ENCODE measurements at regions not wholly inside any gene's neighbourhood (a gene's known extent, or its start where the extent isn't known, plus 50 kb on each side); places are given as distances from the start of the nearest gene placed in this dataset.
"Not testable (repeated sequence)": the region's sequence is repeated elsewhere in the genome, so short reads cannot be mapped to it uniquely, and the experiment has no call there.

DNA sequence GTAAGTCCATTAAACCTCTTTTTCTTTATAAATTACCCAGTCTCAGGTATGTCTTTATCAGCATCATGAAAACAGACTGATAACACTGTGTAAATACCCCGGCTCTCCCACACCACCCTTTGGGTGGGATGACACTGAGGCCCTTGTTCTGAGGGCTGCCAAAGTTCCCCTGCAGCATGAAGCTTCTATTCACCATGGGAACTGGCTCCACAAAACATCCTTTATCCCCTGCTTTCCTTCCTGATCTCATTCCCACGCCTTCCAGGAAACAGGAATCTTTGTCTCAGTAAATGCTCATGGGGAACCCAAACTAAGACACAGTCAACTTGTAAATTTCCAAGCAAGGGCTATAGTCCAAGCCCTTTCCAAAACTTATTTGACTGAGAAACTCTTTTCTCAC lies 88.4 kb downstream of the ABCC12 start:
- H3K27ac ChIP-seq, result no peak overlapping the region
- no peak overlapping the region for H3K4me3 ChIP-seq
- no peaks in the 10 kb centered on the region for H3K9me3 ChIP-seq
- intact Hi-C loops (cut with DNase I), result no loop called here
- no peaks in the 10 kb centered on the region for H3K27me3 ChIP-seq
- TF ChIP-seq, protein P1, sequence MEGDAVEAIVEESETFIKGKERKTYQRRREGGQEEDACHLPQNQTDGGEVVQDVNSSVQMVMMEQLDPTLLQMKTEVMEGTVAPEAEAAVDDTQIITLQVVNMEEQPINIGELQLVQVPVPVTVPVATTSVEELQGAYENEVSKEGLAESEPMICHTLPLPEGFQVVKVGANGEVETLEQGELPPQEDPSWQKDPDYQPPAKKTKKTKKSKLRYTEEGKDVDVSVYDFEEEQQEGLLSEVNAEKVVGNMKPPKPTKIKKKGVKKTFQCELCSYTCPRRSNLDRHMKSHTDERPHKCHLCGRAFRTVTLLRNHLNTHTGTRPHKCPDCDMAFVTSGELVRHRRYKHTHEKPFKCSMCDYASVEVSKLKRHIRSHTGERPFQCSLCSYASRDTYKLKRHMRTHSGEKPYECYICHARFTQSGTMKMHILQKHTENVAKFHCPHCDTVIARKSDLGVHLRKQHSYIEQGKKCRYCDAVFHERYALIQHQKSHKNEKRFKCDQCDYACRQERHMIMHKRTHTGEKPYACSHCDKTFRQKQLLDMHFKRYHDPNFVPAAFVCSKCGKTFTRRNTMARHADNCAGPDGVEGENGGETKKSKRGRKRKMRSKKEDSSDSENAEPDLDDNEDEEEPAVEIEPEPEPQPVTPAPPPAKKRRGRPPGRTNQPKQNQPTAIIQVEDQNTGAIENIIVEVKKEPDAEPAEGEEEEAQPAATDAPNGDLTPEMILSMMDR (IDR thresholded peaks at IDR 0.05), result no peak
- no peaks in the 10 kb centered on the region for H3K4me1 ChIP-seq
- no peak for ATAC-seq
- H3K36me3 ChIP-seq, result no peaks in the 10 kb centered on the region
- DNase-seq, result no peak

DNA sequence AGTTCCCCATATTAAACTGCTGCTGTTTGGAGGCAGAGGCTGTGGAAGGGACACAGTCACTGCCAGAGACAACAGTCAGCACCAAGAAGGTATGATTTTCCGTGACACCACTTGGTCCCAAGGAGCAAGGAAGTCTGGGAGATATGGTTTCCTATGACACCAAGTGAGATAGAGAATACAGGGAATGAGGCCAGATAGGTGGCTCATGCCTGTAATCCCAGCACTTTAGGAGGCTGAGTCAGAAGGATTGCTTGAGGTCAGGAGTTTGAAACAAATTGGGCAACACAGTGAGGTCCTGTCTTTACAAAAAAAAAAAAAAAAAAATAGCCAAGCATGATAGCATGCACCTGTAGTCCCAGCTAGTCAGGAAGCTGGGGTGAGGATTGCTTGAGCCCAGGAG lies 90.8 kb downstream of the ABCC12 start:
- Histone ChIP-seq H3K4me1 (no peaks in the 10 kb centered on the region), H3K9me3 (no peaks in the 10 kb centered on the region), H3K27ac (no peak overlapping the region), H3K36me3 (no peaks in the 10 kb centered on the region), H3K27me3 (no peaks in the 10 kb centered on the region), H3K4me3 (no peak overlapping the region)
- DNase-seq, result no peak
- no peak for ATAC-seq
- TF ChIP-seq, protein P1 (IDR thresholded peaks at IDR 0.05), result no peak
- intact Hi-C loops (cut with DNase I), result no loop called here

DNA sequence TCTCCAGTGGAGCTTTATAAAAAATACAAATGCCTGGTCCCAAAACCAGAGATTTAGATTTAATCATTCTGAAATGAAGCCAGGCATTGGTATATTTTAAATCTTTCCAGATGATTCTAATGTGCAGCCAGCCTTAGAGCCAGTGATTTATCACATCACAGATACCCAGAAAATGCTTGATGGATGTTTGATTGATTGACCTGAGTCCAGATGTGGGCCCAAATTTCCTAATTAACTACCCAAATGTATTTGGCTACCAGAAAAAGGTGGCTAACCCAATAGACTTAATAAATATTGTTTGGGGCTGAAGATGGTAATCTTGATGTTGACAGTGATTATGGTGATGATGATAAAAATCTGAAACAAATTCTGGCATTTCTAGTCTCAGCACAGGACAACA lies 93.1 kb downstream of the ABCC12 start:
- no peaks in the 10 kb centered on the region for H3K9me3 ChIP-seq
- no peaks in the 10 kb centered on the region for H3K4me1 ChIP-seq
- no peaks in the 10 kb centered on the region for H3K36me3 ChIP-seq
- DNase-seq (no peak), ATAC-seq (no peak)
- no peak overlapping the region for H3K27ac ChIP-seq
- TF ChIP-seq, protein P1 (IDR thresholded peaks at IDR 0.05), result no peak
- H3K27me3 ChIP-seq, result no peaks in the 10 kb centered on the region
- intact Hi-C loops (cut with DNase I), result no loop called here
- no peak overlapping the region for H3K4me3 ChIP-seq

DNA sequence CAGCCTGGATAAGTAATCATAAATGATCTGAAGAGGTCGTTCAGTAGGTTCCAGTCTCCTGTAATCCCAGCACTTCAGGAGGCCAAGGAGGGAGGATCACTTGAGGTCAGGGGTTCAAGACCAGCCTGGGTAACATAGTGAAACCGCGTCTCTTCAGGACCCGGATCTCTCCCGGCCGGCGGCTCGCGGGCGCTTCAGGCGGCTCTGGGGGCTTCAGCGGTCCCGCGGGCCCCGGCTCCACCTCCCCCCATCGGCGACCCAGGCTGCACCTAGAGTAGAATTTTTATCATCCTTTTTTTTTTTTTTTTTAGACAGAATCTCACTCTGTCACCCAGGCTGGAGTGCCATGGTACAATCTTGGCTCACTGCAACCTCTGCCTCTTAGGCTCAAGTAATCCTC lies 95.9 kb downstream of the ABCC12 start:
- H3K27me3 ChIP-seq, result no peaks in the 10 kb centered on the region
- DNase-seq (no peak), ATAC-seq (no peak)
- TF ChIP-seq, protein P1 (IDR thresholded peaks at IDR 0.05), result no peak
- no peaks in the 10 kb centered on the region for H3K4me1 ChIP-seq
- H3K36me3 ChIP-seq, result no peaks in the 10 kb centered on the region
- H3K4me3 ChIP-seq, result no peak overlapping the region
- no peaks in the 10 kb centered on the region for H3K9me3 ChIP-seq
- H3K27ac ChIP-seq, result no peak overlapping the region
- intact Hi-C loops (cut with DNase I), result no loop called here

DNA sequence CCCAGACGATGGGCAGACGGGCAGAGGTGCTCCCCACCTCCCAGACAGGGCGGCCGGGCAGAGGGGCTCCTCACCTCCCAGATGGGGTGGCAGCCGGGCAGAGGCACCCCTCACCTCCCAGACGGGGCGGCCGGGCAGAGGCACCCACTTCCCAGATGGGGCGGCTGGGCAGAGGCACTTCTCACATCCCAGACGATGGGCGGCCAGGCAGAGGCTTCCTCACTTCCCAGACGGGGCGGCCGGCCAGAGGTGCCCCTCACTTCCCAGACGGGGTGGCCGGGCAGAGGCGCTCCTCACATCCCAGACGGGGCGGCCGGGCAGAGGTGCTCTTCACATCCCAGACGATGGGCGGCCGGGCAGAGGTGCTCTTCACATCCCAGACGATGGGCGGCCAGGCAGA lies 96.6 kb downstream of the ABCC12 start:
- H3K9me3 ChIP-seq; DNase-seq; intact Hi-C loops (cut with DNase I); ATAC-seq; H3K27ac ChIP-seq; H3K36me3 ChIP-seq; H3K27me3 ChIP-seq; H3K4me3 ChIP-seq; H3K4me1 ChIP-seq: not testable (repeated sequence)

DNA sequence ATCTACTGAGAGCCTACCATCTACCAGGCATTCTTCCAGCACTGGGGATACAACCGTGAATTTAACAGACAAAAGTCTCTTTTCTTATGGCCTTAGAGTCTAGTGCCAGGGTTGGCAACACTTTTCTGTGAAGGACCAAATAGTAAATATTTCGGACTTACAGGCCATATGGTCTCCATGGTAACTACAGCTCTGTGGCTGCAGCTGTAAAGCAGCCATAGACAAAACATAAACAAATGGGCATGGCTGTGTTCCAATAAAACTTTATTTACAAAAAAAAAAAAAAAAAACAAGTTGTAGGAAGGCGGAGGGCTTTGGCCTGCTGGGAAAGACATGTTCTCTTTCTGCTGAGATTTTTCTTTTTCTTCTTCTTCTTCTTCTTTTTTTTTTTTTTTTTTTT lies 98.7 kb downstream of the ABCC12 start:
- no peak overlapping the region for H3K4me3 ChIP-seq
- TF ChIP-seq, protein P1 (IDR thresholded peaks at IDR 0.05), result no peak
- H3K27ac ChIP-seq, result no peak overlapping the region
- no peaks in the 10 kb centered on the region for H3K36me3 ChIP-seq
- intact Hi-C loops (cut with DNase I), result no loop called here
- DNase-seq (no peak), ATAC-seq (no peak)
- H3K4me1 ChIP-seq, result peaks cover 17% of the 10 kb centered on the region
- H3K9me3 ChIP-seq, result no peaks in the 10 kb centered on the region
- H3K27me3 ChIP-seq, result no peaks in the 10 kb centered on the region
